ENCODE measurements at regions not wholly inside any gene's neighbourhood (a gene's known extent, or its start where the extent isn't known, plus 50 kb on each side); places are given as distances from the start of the nearest gene placed in this dataset.

- 19 to 36% (median 23%) methylated on average over 19 to 24 of the region's 24 CpGs for WGBS, 5 donors
- TF ChIP-seq POLR2AphosphoS5 (IDR thresholded peaks at IDR 0.05) (no peak), POLR2A (IDR thresholded peaks at IDR 0.05) (no peak), CTCF (IDR thresholded peaks at IDR 0.05 in 8 of 11, conservative IDR thresholded peaks at IDR 0.05 in 3 of 11) (peak; percentile 44 to 91 (median 78))
Measured at GRCh38 chr1:48093696-48094528, 96.7 kb upstream of the TRABD2B start.

GRCh38 chr1:48093147-48093546 lies 96.0 kb upstream of the TRABD2B start:
- no peak overlapping the region for H3K4me3 ChIP-seq
- no peaks in the 10 kb centered on the region for H3K9me3 ChIP-seq
- TF ChIP-seq CTCF (IDR thresholded peaks at IDR 0.05 in 8 of 11, conservative IDR thresholded peaks at IDR 0.05 in 3 of 11): no peak
- TF ChIP-seq POLR2A (IDR thresholded peaks at IDR 0.05): no peak
- no peak for TF ChIP-seq POLR2AphosphoS5 (IDR thresholded peaks at IDR 0.05)
- no peaks in the 10 kb centered on the region for H3K36me3 ChIP-seq
- H3K27ac ChIP-seq: no peak overlapping the region
- peaks cover 0 to 53% (median 7%) of the 10 kb centered on the region in 7 donors for H3K27me3 ChIP-seq (replicated peaks in 1 of 7)
- peaks cover 0 to 7% (median 2%) of the 10 kb centered on the region in 6 donors for H3K4me1 ChIP-seq
- 61 to 71% (median 68%) methylated on average over 8 of the region's 8 CpGs for WGBS, 5 donors
- intact Hi-C loops (cut with DNase I; ENCODE audit: low total_unique reads): no loop called here
- DNase-seq: no peak

More at GRCh38 chr1:48093696-48094528, 96.7 kb upstream of the TRABD2B start:
- Histone ChIP-seq H3K4me3 (peak overlapping the region in 1 of 8 donors; percentile 23), H3K4me1 (peaks cover 0 to 7% (median 2%) of the 10 kb centered on the region in 6 donors), H3K27me3 (replicated peaks in 1 of 7) (peaks cover 0 to 61% (median 7%) of the 10 kb centered on the region in 7 donors), H3K27ac (no peak overlapping the region), H3K9me3 (no peaks in the 10 kb centered on the region), H3K36me3 (no peaks in the 10 kb centered on the region)
- peak; percentile 89 for DNase-seq
- intact Hi-C loops (cut with DNase I; ENCODE audit: low total_unique reads): no loop called here

- Histone ChIP-seq H3K27ac (no peak overlapping the region), H3K9me3 (no peaks in the 10 kb centered on the region), H3K27me3 (replicated peaks in 1 of 7) (peaks cover 0 to 46% (median 7%) of the 10 kb centered on the region in 7 donors), H3K4me3 (no peak overlapping the region), H3K36me3 (no peaks in the 10 kb centered on the region), H3K4me1 (peaks cover 0 to 7% (median 2%) of the 10 kb centered on the region in 6 donors)
- no peak for DNase-seq
- intact Hi-C loops (cut with DNase I; ENCODE audit: low total_unique reads): no loop called here
- no peak for TF ChIP-seq POLR2AphosphoS5 (IDR thresholded peaks at IDR 0.05)
- no peak for TF ChIP-seq POLR2A (IDR thresholded peaks at IDR 0.05)
- TF ChIP-seq CTCF (IDR thresholded peaks at IDR 0.05 in 8 of 11, conservative IDR thresholded peaks at IDR 0.05 in 3 of 11): no peak
- WGBS, 5 donors: 82 to 93% (median 87%) methylated on average over 7 of the region's 7 CpGs
Measured at GRCh38 chr1:48092401-48092800, 95.2 kb upstream of the TRABD2B start.

GRCh38 chr1:48089356-48089891 lies 92.2 kb upstream of the TRABD2B start:
- intact Hi-C loops (cut with DNase I; ENCODE audit: low total_unique reads): no loop called here
- Histone ChIP-seq H3K27ac (no peak overlapping the region), H3K27me3 (replicated peaks in 1 of 7) (peaks cover 0 to 36% (median 7%) of the 10 kb centered on the region in 7 donors), H3K4me3 (no peak overlapping the region), H3K9me3 (no peaks in the 10 kb centered on the region), H3K4me1 (peaks cover 0 to 7% (median 2%) of the 10 kb centered on the region in 6 donors), H3K36me3 (no peaks in the 10 kb centered on the region)
- DNase-seq: no peak
- TF ChIP-seq POLR2AphosphoS5 (IDR thresholded peaks at IDR 0.05) (no peak), POLR2A (IDR thresholded peaks at IDR 0.05) (no peak), CTCF (IDR thresholded peaks at IDR 0.05 in 8 of 11, conservative IDR thresholded peaks at IDR 0.05 in 3 of 11) (no peak)
- WGBS, 5 donors: 87 to 94% (median 88%) methylated on average over 20 to 26 of the region's 26 CpGs
